ENCODE measurements at regions not wholly inside any gene's neighbourhood (a gene's known extent, or its start where the extent isn't known, plus 50 kb on each side); places are given as distances from the start of the nearest gene placed in this dataset.

- no peaks in the 10 kb centered on the region for H3K36me3 ChIP-seq (ENCODE audit: insufficient read depth, low read length)
- no peaks in the 10 kb centered on the region for H3K27me3 ChIP-seq (ENCODE audit: control insufficient read depth in 1 of 2, insufficient read depth in 2 of 2, low read length in 2 of 2)
- no peak overlapping the region for H3K27ac ChIP-seq (ENCODE audit: low read depth, low read length)
- H3K9ac ChIP-seq (ENCODE audit: low read length) = no peak overlapping the region
- H3K4me1 ChIP-seq (ENCODE audit: insufficient read depth, low read length) = no peaks in the 10 kb centered on the region
- no peak overlapping the region for H3K4me3 ChIP-seq (ENCODE audit: low read depth in 1 of 2, low read length in 2 of 2)
- H3K9me3 ChIP-seq (ENCODE audit: low read length) = no peaks in the 10 kb centered on the region
Observed at GRCh38 chr5:120958877-120959485, 494.9 kb downstream of the PRR16 start.

GRCh38 chr5:120960510-120960909 lies 496.4 kb downstream of the PRR16 start:
- Histone ChIP-seq H3K9ac (ENCODE audit: low read length) (no peak overlapping the region), H3K4me3 (ENCODE audit: low read depth in 1 of 2, low read length in 2 of 2) (no peak overlapping the region), H3K4me1 (ENCODE audit: insufficient read depth, low read length) (no peaks in the 10 kb centered on the region), H3K9me3 (ENCODE audit: low read length) (no peaks in the 10 kb centered on the region), H3K36me3 (ENCODE audit: insufficient read depth, low read length) (no peaks in the 10 kb centered on the region), H3K27ac (ENCODE audit: low read depth, low read length) (no peak overlapping the region), H3K27me3 (ENCODE audit: control insufficient read depth in 1 of 2, insufficient read depth in 2 of 2, low read length in 2 of 2) (no peaks in the 10 kb centered on the region)

GRCh38 chr5:120967366-120967765 lies 503.3 kb downstream of the PRR16 start:
- Histone ChIP-seq H3K9ac (ENCODE audit: low read length) (no peak overlapping the region), H3K27me3 (ENCODE audit: control insufficient read depth in 1 of 2, insufficient read depth in 2 of 2, low read length in 2 of 2) (no peaks in the 10 kb centered on the region), H3K36me3 (ENCODE audit: insufficient read depth, low read length) (no peaks in the 10 kb centered on the region), H3K4me1 (ENCODE audit: insufficient read depth, low read length) (no peaks in the 10 kb centered on the region), H3K27ac (ENCODE audit: low read depth, low read length) (no peak overlapping the region), H3K4me3 (ENCODE audit: low read depth in 1 of 2, low read length in 2 of 2) (no peak overlapping the region), H3K9me3 (ENCODE audit: low read length) (no peaks in the 10 kb centered on the region)

- Histone ChIP-seq H3K27ac (ENCODE audit: low read depth, low read length) (no peak overlapping the region), H3K27me3 (ENCODE audit: control insufficient read depth in 1 of 2, insufficient read depth in 2 of 2, low read length in 2 of 2) (no peaks in the 10 kb centered on the region), H3K9ac (ENCODE audit: low read length) (no peak overlapping the region), H3K4me3 (ENCODE audit: low read depth in 1 of 2, low read length in 2 of 2) (no peak overlapping the region), H3K4me1 (ENCODE audit: insufficient read depth, low read length) (no peaks in the 10 kb centered on the region), H3K9me3 (ENCODE audit: low read length) (no peaks in the 10 kb centered on the region), H3K36me3 (ENCODE audit: insufficient read depth, low read length) (no peaks in the 10 kb centered on the region)
Observed at GRCh38 chr5:120974690-120975089, 510.6 kb downstream of the PRR16 start.

- H3K27ac ChIP-seq (ENCODE audit: low read depth, low read length) = no peak overlapping the region
- H3K4me3 ChIP-seq (ENCODE audit: low read depth in 1 of 2, low read length in 2 of 2) = no peak overlapping the region
- H3K27me3 ChIP-seq (ENCODE audit: control insufficient read depth in 1 of 2, insufficient read depth in 2 of 2, low read length in 2 of 2) = no peaks in the 10 kb centered on the region
- no peaks in the 10 kb centered on the region for H3K9me3 ChIP-seq (ENCODE audit: low read length)
- H3K4me1 ChIP-seq (ENCODE audit: insufficient read depth, low read length) = no peaks in the 10 kb centered on the region
- no peak overlapping the region for H3K9ac ChIP-seq (ENCODE audit: low read length)
- no peaks in the 10 kb centered on the region for H3K36me3 ChIP-seq (ENCODE audit: insufficient read depth, low read length)
Observed at GRCh38 chr5:120982351-120982750, 518.3 kb downstream of the PRR16 start.

GRCh38 chr5:120985526-120985925 lies 521.4 kb downstream of the PRR16 start:
- no peaks in the 10 kb centered on the region for H3K9me3 ChIP-seq (ENCODE audit: low read length)
- no peaks in the 10 kb centered on the region for H3K36me3 ChIP-seq (ENCODE audit: insufficient read depth, low read length)
- no peak overlapping the region for H3K9ac ChIP-seq (ENCODE audit: low read length)
- H3K27me3 ChIP-seq (ENCODE audit: control insufficient read depth in 1 of 2, insufficient read depth in 2 of 2, low read length in 2 of 2) = no peaks in the 10 kb centered on the region
- no peaks in the 10 kb centered on the region for H3K4me1 ChIP-seq (ENCODE audit: insufficient read depth, low read length)
- H3K4me3 ChIP-seq (ENCODE audit: low read depth in 1 of 2, low read length in 2 of 2) = no peak overlapping the region
- H3K27ac ChIP-seq (ENCODE audit: low read depth, low read length) = no peak overlapping the region

GRCh38 chr5:120988491-120988890 lies 524.4 kb downstream of the PRR16 start:
- Histone ChIP-seq H3K9me3 (ENCODE audit: low read length) (no peaks in the 10 kb centered on the region), H3K27ac (ENCODE audit: low read depth, low read length) (no peak overlapping the region), H3K27me3 (ENCODE audit: control insufficient read depth in 1 of 2, insufficient read depth in 2 of 2, low read length in 2 of 2) (no peaks in the 10 kb centered on the region), H3K4me1 (ENCODE audit: insufficient read depth, low read length) (no peaks in the 10 kb centered on the region), H3K4me3 (ENCODE audit: low read depth in 1 of 2, low read length in 2 of 2) (no peak overlapping the region), H3K36me3 (ENCODE audit: insufficient read depth, low read length) (no peaks in the 10 kb centered on the region), H3K9ac (ENCODE audit: low read length) (no peak overlapping the region)

GRCh38 chr5:120988941-120989340 lies 524.8 kb downstream of the PRR16 start:
- H3K9ac ChIP-seq (ENCODE audit: low read length) = no peak overlapping the region
- H3K4me1 ChIP-seq (ENCODE audit: insufficient read depth, low read length) = no peaks in the 10 kb centered on the region
- no peak overlapping the region for H3K27ac ChIP-seq (ENCODE audit: low read depth, low read length)
- H3K9me3 ChIP-seq (ENCODE audit: low read length) = no peaks in the 10 kb centered on the region
- no peaks in the 10 kb centered on the region for H3K36me3 ChIP-seq (ENCODE audit: insufficient read depth, low read length)
- H3K4me3 ChIP-seq (ENCODE audit: low read depth in 1 of 2, low read length in 2 of 2) = no peak overlapping the region
- H3K27me3 ChIP-seq (ENCODE audit: control insufficient read depth in 1 of 2, insufficient read depth in 2 of 2, low read length in 2 of 2) = no peaks in the 10 kb centered on the region

GRCh38 chr5:120991569-120991968 lies 527.5 kb downstream of the PRR16 start:
- H3K27me3 ChIP-seq (ENCODE audit: control insufficient read depth in 1 of 2, insufficient read depth in 2 of 2, low read length in 2 of 2) = no peaks in the 10 kb centered on the region
- no peak overlapping the region for H3K27ac ChIP-seq (ENCODE audit: low read depth, low read length)
- no peak overlapping the region for H3K4me3 ChIP-seq (ENCODE audit: low read depth in 1 of 2, low read length in 2 of 2)
- no peak overlapping the region for H3K9ac ChIP-seq (ENCODE audit: low read length)
- no peaks in the 10 kb centered on the region for H3K36me3 ChIP-seq (ENCODE audit: insufficient read depth, low read length)
- H3K9me3 ChIP-seq (ENCODE audit: low read length) = no peaks in the 10 kb centered on the region
- no peaks in the 10 kb centered on the region for H3K4me1 ChIP-seq (ENCODE audit: insufficient read depth, low read length)

GRCh38 chr5:120994112-120994511 lies 530.0 kb downstream of the PRR16 start:
- H3K27me3 ChIP-seq (ENCODE audit: control insufficient read depth in 1 of 2, insufficient read depth in 2 of 2, low read length in 2 of 2) = no peaks in the 10 kb centered on the region
- H3K9ac ChIP-seq (ENCODE audit: low read length) = no peak overlapping the region
- H3K4me3 ChIP-seq (ENCODE audit: low read depth in 1 of 2, low read length in 2 of 2) = no peak overlapping the region
- no peak overlapping the region for H3K27ac ChIP-seq (ENCODE audit: low read depth, low read length)
- no peaks in the 10 kb centered on the region for H3K9me3 ChIP-seq (ENCODE audit: low read length)
- no peaks in the 10 kb centered on the region for H3K36me3 ChIP-seq (ENCODE audit: insufficient read depth, low read length)
- no peaks in the 10 kb centered on the region for H3K4me1 ChIP-seq (ENCODE audit: insufficient read depth, low read length)

GRCh38 chr5:120999550-120999949 lies 535.5 kb downstream of the PRR16 start:
- H3K9ac ChIP-seq (ENCODE audit: low read length) = no peak overlapping the region
- no peaks in the 10 kb centered on the region for H3K9me3 ChIP-seq (ENCODE audit: low read length)
- no peaks in the 10 kb centered on the region for H3K27me3 ChIP-seq (ENCODE audit: control insufficient read depth in 1 of 2, insufficient read depth in 2 of 2, low read length in 2 of 2)
- no peak overlapping the region for H3K4me3 ChIP-seq (ENCODE audit: low read depth in 1 of 2, low read length in 2 of 2)
- no peaks in the 10 kb centered on the region for H3K4me1 ChIP-seq (ENCODE audit: insufficient read depth, low read length)
- no peak overlapping the region for H3K27ac ChIP-seq (ENCODE audit: low read depth, low read length)
- no peaks in the 10 kb centered on the region for H3K36me3 ChIP-seq (ENCODE audit: insufficient read depth, low read length)

GRCh38 chr5:121006217-121006616 lies 542.1 kb downstream of the PRR16 start:
- no peaks in the 10 kb centered on the region for H3K9me3 ChIP-seq (ENCODE audit: low read length)
- H3K4me1 ChIP-seq (ENCODE audit: insufficient read depth, low read length) = no peaks in the 10 kb centered on the region
- no peak overlapping the region for H3K27ac ChIP-seq (ENCODE audit: low read depth, low read length)
- H3K4me3 ChIP-seq (ENCODE audit: low read depth in 1 of 2, low read length in 2 of 2) = no peak overlapping the region
- no peaks in the 10 kb centered on the region for H3K36me3 ChIP-seq (ENCODE audit: insufficient read depth, low read length)
- no peak overlapping the region for H3K9ac ChIP-seq (ENCODE audit: low read length)
- H3K27me3 ChIP-seq (ENCODE audit: control insufficient read depth in 1 of 2, insufficient read depth in 2 of 2, low read length in 2 of 2) = no peaks in the 10 kb centered on the region

All from muscle layer of colon (tissue), 2 donors.